Natural killer cell (primary cell): ENCODE measurements at regions not wholly inside any gene's neighbourhood (a gene's known extent, or its start where the extent isn't known, plus 50 kb on each side); places are given as distances from the start of the nearest gene placed in this dataset.

Experiments used
- ATAC-seq, 3 donors: fragments of 150-1000 bp in 2 of 3; fragments of 200-7000 bp in 1 of 3; cut with Tn5 transposase; 1 replicate in 1 of 3; 2 replicates in 2 of 3; pipeline ENCODE4 v1.10.0; 2021; ENCODE audit warnings: mild to moderate bottlenecking in 2 of 3, moderate library complexity in 2 of 3
- DNase-seq, 2 donors: peaks; one replicate each; pipeline versions ENCODE4 v3.0.0 to v3.0.0-alpha.2; 2013 to 2021; ENCODE audit warnings: mixed read lengths in 1 of 2
- H3K27ac ChIP-seq: one replicate; pipeline ENCODE4 v1.5.1; 2013; ENCODE audit warnings: mild to moderate bottlenecking, low read length
- H3K27me3 ChIP-seq: one replicate; pipeline ENCODE4 v1.6.1; 2013; ENCODE audit warnings: low read length; ENCODE audit not compliant: control insufficient read depth, insufficient read depth
- H3K36me3 ChIP-seq: one replicate; pipeline ENCODE4 v1.6.1; 2013; ENCODE audit warnings: low read length; ENCODE audit not compliant: control insufficient read depth, insufficient read depth
- H3K4me1 ChIP-seq: one replicate; pipeline ENCODE4 v1.6.1; 2013; ENCODE audit warnings: low read length; ENCODE audit not compliant: control insufficient read depth, insufficient read depth
- H3K4me3 ChIP-seq: one replicate; pipeline ENCODE4 v1.5.1; 2013; ENCODE audit warnings: low read length
- H3K9me3 ChIP-seq: one replicate; pipeline ENCODE4 v1.6.1; 2013; ENCODE audit warnings: low read length; ENCODE audit not compliant: control insufficient read depth, insufficient read depth
- H3K27ac Mint-ChIP-seq, 2 donors: one replicate each; pipeline ENCODE4 v1.8.0; 2022; ENCODE audit warnings: mild to moderate bottlenecking in 2 of 2, mixed read lengths in 2 of 2, moderate library complexity in 1 of 2
- H3K27me3 Mint-ChIP-seq, 2 donors: one replicate each; pipeline ENCODE4 v1.8.0; 2022; ENCODE audit warnings: low read depth in 2 of 2, mixed read lengths in 2 of 2
- H3K36me3 Mint-ChIP-seq: one replicate; pipeline ENCODE4 v1.8.0; 2022; ENCODE audit warnings: mixed read lengths
- H3K4me1 Mint-ChIP-seq, 2 donors: one replicate each; pipeline ENCODE4 v1.8.0; 2022; ENCODE audit warnings: mixed read lengths in 2 of 2
- H3K4me3 Mint-ChIP-seq: one replicate; pipeline ENCODE4 v1.8.0; 2022; ENCODE audit warnings: mild to moderate bottlenecking, moderate library complexity, mixed read lengths
- H3K9me3 Mint-ChIP-seq, 2 donors: one replicate each; pipeline ENCODE4 v1.8.0; 2022; ENCODE audit warnings: mixed read lengths in 2 of 2
- CTCF ChIP-seq: fragments of 200-600 bp; IDR thresholded peaks from one replicate; pipeline ENCODE4 v1.8.0; 2022; ENCODE audit warnings: antibody characterized with exemption
- WGBS: methylation state at CpG from one replicate; pipeline ENCODE4 v1.1.7; 2013; ENCODE audit warnings: missing lambda C conversion rate; ENCODE audit not compliant: insufficient coverage; 5-methylcytosine and 5-hydroxymethylcytosine counted together
- intact Hi-C: fragments of 100-400 bp; cut with micrococcal nuclease; formaldehyde crosslinking; loops from one replicate; pipeline ENCODE4 v1.14.2; 2022

GRCh38 chr3:96677156-96677555 is 137.2 kb upstream of the EPHA6 start:
- Histone ChIP-seq H3K4me3 (no peak overlapping the region), H3K27me3 (no peaks in the 10 kb centered on the region), H3K27ac (no peak overlapping the region), H3K9me3 (peaks cover 4% of the 10 kb centered on the region), H3K36me3 (no peaks in the 10 kb centered on the region), H3K4me1 (no peaks in the 10 kb centered on the region)
- Mint-ChIP-seq H3K27me3 (no peaks in the 10 kb centered on the region), H3K36me3 (no peaks in the 10 kb centered on the region), H3K4me1 (no peaks in the 10 kb centered on the region), H3K27ac (no peak overlapping the region), H3K4me3 (no peak overlapping the region), H3K9me3 (peaks cover 18 to 24% of the 10 kb centered on the region in 2 donors)
- WGBS = 0% methylated on average over 1 of the region's 1 CpG
- DNase-seq = no peak
- intact Hi-C loops = no loop called here
- no peak for TF ChIP-seq CTCF
- no peak for ATAC-seq

DNA sequence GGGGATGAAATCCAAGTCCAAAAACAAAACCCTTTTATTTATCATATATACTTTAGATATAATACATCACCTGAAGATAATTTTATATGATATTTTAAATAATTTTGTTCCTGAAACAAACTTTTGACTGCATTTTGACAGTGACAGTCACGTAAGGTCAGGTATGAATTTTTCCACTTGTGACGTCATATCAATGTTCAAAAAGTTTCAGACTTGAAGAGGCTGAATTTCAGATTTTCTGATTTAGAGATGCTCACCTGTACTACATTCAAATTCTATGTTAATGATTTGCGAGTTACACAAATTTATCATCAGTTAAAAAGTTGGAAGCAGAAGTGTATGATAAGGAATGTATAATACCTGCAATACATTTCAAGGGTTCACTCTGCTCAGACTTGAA is 136.1 kb upstream of the EPHA6 start:
- intact Hi-C loops = no loop called here
- DNase-seq = no peak
- H3K4me1 Mint-ChIP-seq = no peaks in the 10 kb centered on the region
- H3K4me3 Mint-ChIP-seq = no peak overlapping the region
- Histone ChIP-seq H3K9me3 (peaks cover 4% of the 10 kb centered on the region), H3K4me3 (no peak overlapping the region), H3K4me1 (no peaks in the 10 kb centered on the region), H3K27ac (no peak overlapping the region), H3K36me3 (no peaks in the 10 kb centered on the region), H3K27me3 (no peaks in the 10 kb centered on the region)
- peaks cover 17 to 26% of the 10 kb centered on the region in 2 donors for H3K9me3 Mint-ChIP-seq
- no peak for ATAC-seq
- TF ChIP-seq CTCF = no peak
- 95% methylated on average over 2 of the region's 3 CpGs for WGBS
- no peaks in the 10 kb centered on the region for H3K36me3 Mint-ChIP-seq
- no peaks in the 10 kb centered on the region for H3K27me3 Mint-ChIP-seq
- H3K27ac Mint-ChIP-seq = no peak overlapping the region

GRCh38 chr3:96700322-96701315 is 113.8 kb upstream of the EPHA6 start:
- Mint-ChIP-seq H3K9me3 (peaks cover 14 to 30% of the 10 kb centered on the region in 2 donors), H3K27ac (no peak overlapping the region), H3K27me3 (no peaks in the 10 kb centered on the region), H3K4me3 (no peak overlapping the region), H3K4me1 (no peaks in the 10 kb centered on the region), H3K36me3 (peaks cover 20% of the 10 kb centered on the region)
- TF ChIP-seq CTCF = no peak
- H3K27ac ChIP-seq = no peak overlapping the region
- H3K9me3 ChIP-seq = peaks cover 30% of the 10 kb centered on the region
- H3K4me3 ChIP-seq = no peak overlapping the region
- H3K4me1 ChIP-seq = no peaks in the 10 kb centered on the region
- no peaks in the 10 kb centered on the region for H3K36me3 ChIP-seq
- WGBS = 76% methylated on average over 5 of the region's 5 CpGs
- DNase-seq (no peak), ATAC-seq (no peak)
- intact Hi-C loops = no loop called here
- H3K27me3 ChIP-seq = no peaks in the 10 kb centered on the region
